Stomach (tissue), 8 donors: ENCODE measurements at regions not wholly inside any gene's neighbourhood (a gene's known extent, or its start where the extent isn't known, plus 50 kb on each side); places are given as distances from the start of the nearest gene placed in this dataset.

Experiments used
- DNase-seq, 2 donors: peaks; one replicate each; pipeline versions ENCODE4 v3.0.0 to v3.0.0-alpha.2; 2013 to 2019
- H3K27ac ChIP-seq, 5 donors: fragments of 200-600 bp in 4 of 5; sonication (generic) in 4 of 5; one replicate each; pipeline ENCODE4 v1.5.1; 2013 to 2019; ENCODE audit warnings: mild to moderate bottlenecking in 1 of 5, moderate library complexity in 1 of 5
- H3K27me3 ChIP-seq, 3 donors: fragments of 200-600 bp; sonication (generic); one replicate each; pipeline ENCODE4 v1.5.1; 2017 to 2019; ENCODE audit warnings: mixed run types in 1 of 3
- H3K36me3 ChIP-seq, 4 donors: fragments of 200-600 bp; sonication (generic); 1 replicate in 3 of 4; 2 replicates in 1 of 4; pipeline ENCODE4 v1.5.1; 2016 to 2019
- H3K4me1 ChIP-seq, 4 donors: fragments of 200-600 bp; sonication (generic); one replicate each; pipeline ENCODE4 v1.5.1; 2016 to 2019
- H3K4me3 ChIP-seq, 4 donors: fragments of 200-600 bp; sonication (generic) in 3 of 4; one replicate each; pipeline ENCODE4 v1.5.1; 2016 to 2019; ENCODE audit warnings: mild to moderate bottlenecking in 1 of 4
- H3K9me3 ChIP-seq, 4 donors: fragments of 200-600 bp; sonication (generic); one replicate each; pipeline ENCODE4 v1.5.1; 2016 to 2019
- CTCF ChIP-seq, 7 experiments: fragments of 450-650 bp in 4 of 7; fragments of 200-600 bp in 3 of 7; sonication (generic) in 3 of 7; IDR thresholded peaks; one replicate each; pipeline ENCODE4 v1.5.1; 2016 to 2019; ENCODE audit warnings: antibody characterized with exemption in 7 of 7, control low read depth in 2 of 7, mild to moderate bottlenecking in 1 of 7
- EP300 ChIP-seq: sonication (generic); formaldehyde crosslinking; IDR thresholded peaks from one replicate; pipeline ENCODE4 v1.6.1; 2017; ENCODE audit warnings: antibody characterized with exemption
- POLR2A ChIP-seq, 4 donors: fragments of 450-650 bp; IDR thresholded peaks; one replicate each; pipeline ENCODE4 v1.6.1; 2016; ENCODE audit warnings: antibody characterized with exemption in 4 of 4, control low read depth in 2 of 4, mild to moderate bottlenecking in 1 of 4, moderate library complexity in 1 of 4
- POLR2AphosphoS5 ChIP-seq, 3 donors: sonication (generic); formaldehyde crosslinking; IDR thresholded peaks; one replicate each; pipeline ENCODE4 v1.6.1; 2016; ENCODE audit warnings: antibody characterized with exemption in 3 of 3
- WGBS, 5 donors: extraction: QIAGEN DNeasy Blood & Tissue Kit in 3 of 5; methylation state at CpG; one replicate each; pipeline versions ENCODE4 v1.1.5 to v1.1.7; 2013 to 2018; 5-methylcytosine and 5-hydroxymethylcytosine counted together
- intact Hi-C: fragments of 100-400 bp; cut with DNase I; formaldehyde crosslinking; loops from one replicate; pipeline ENCODE4 v1.15.1; 2023; ENCODE audit warnings: low total_unique reads
- donor health status: healthy with polysubstance abuse.
- donor health status: Bipolar disorder and iron deficiency.
- donor health status: healthy.

- H3K27ac ChIP-seq: no peak overlapping the region
- intact Hi-C loops: no loop called here
- no peaks in the 10 kb centered on the region for H3K36me3 ChIP-seq
- DNase-seq: no peak
- H3K4me3 ChIP-seq: no peak overlapping the region
- H3K4me1 ChIP-seq: no peaks in the 10 kb centered on the region
- H3K27me3 ChIP-seq: no peaks in the 10 kb centered on the region
- no peak for TF ChIP-seq CTCF (IDR thresholded peaks at IDR 0.05)
- TF ChIP-seq POLR2AphosphoS5 (IDR thresholded peaks at IDR 0.05): no peak
- TF ChIP-seq POLR2A (IDR thresholded peaks at IDR 0.05): no peak
- TF ChIP-seq EP300: no peak
- 62 to 73% (median 65%) methylated on average over 1 of the region's 1 CpG for WGBS, 5 donors
- no peaks in the 10 kb centered on the region for H3K9me3 ChIP-seq
Measured at GRCh38 chr5:98330871-98331270, 442.6 kb upstream of the RGMB start.

GRCh38 chr5:98333921-98334320, 439.5 kb upstream of the RGMB start:
- TF ChIP-seq CTCF (IDR thresholded peaks at IDR 0.05): no peak
- no peak for TF ChIP-seq POLR2A (IDR thresholded peaks at IDR 0.05)
- no peak for TF ChIP-seq EP300
- no peak for TF ChIP-seq POLR2AphosphoS5 (IDR thresholded peaks at IDR 0.05)
- intact Hi-C loops: no loop called here
- Histone ChIP-seq H3K27ac (no peak overlapping the region), H3K36me3 (no peaks in the 10 kb centered on the region), H3K4me1 (no peaks in the 10 kb centered on the region), H3K4me3 (no peak overlapping the region), H3K9me3 (no peaks in the 10 kb centered on the region), H3K27me3 (no peaks in the 10 kb centered on the region)
- DNase-seq: no peak

GRCh38 chr5:98334946-98335345, 438.5 kb upstream of the RGMB start:
- Histone ChIP-seq H3K4me3 (no peak overlapping the region), H3K9me3 (no peaks in the 10 kb centered on the region), H3K4me1 (no peaks in the 10 kb centered on the region), H3K27ac (no peak overlapping the region), H3K36me3 (no peaks in the 10 kb centered on the region), H3K27me3 (no peaks in the 10 kb centered on the region)
- no peak for DNase-seq
- intact Hi-C loops: no loop called here
- TF ChIP-seq CTCF (IDR thresholded peaks at IDR 0.05) (no peak), EP300 (no peak), POLR2A (IDR thresholded peaks at IDR 0.05) (no peak), POLR2AphosphoS5 (IDR thresholded peaks at IDR 0.05) (no peak)
- 82 to 95% (median 91%) methylated on average over 6 of the region's 6 CpGs for WGBS, 5 donors

- DNase-seq: no peak
- intact Hi-C loops: no loop called here
- WGBS, 5 donors: 93 to 98% (median 95%) methylated on average over 16 to 21 of the region's 21 CpGs
- Histone ChIP-seq H3K9me3 (no peaks in the 10 kb centered on the region), H3K36me3 (no peaks in the 10 kb centered on the region), H3K4me1 (no peaks in the 10 kb centered on the region), H3K27me3 (no peaks in the 10 kb centered on the region), H3K27ac (no peak overlapping the region), H3K4me3 (no peak overlapping the region)
- TF ChIP-seq POLR2A (IDR thresholded peaks at IDR 0.05) (no peak), POLR2AphosphoS5 (IDR thresholded peaks at IDR 0.05) (no peak), EP300 (no peak), CTCF (IDR thresholded peaks at IDR 0.05) (no peak)
Measured at GRCh38 chr5:98339141-98339848, 434.2 kb upstream of the RGMB start.
